Activated naive CD8-positive, alpha-beta T cell treated with anti-CD3 and anti-CD28 coated beads for 36 hours (primary cell): ENCODE measurements at regions not wholly inside any gene's neighbourhood (a gene's known extent, or its start where the extent isn't known, plus 50 kb on each side); places are given as distances from the start of the nearest gene placed in this dataset.
"Not testable (repeated sequence)": the region's sequence is repeated elsewhere in the genome, so short reads cannot be mapped to it uniquely, and the experiment has no call there.

ENCODE experiments used
- DNase-seq: peaks from one replicate; pipeline ENCODE4 v3.0.0; 2021
- H3K27ac Mint-ChIP-seq: one replicate; pipeline ENCODE4 v1.8.0; 2022; ENCODE audit warnings: mild to moderate bottlenecking, moderate library complexity, mixed read lengths
- H3K27me3 Mint-ChIP-seq: one replicate; pipeline ENCODE4 v1.8.0; 2022; ENCODE audit warnings: mild to moderate bottlenecking, mixed read lengths
- H3K36me3 Mint-ChIP-seq: one replicate; pipeline ENCODE4 v1.8.0; 2021; ENCODE audit warnings: mild to moderate bottlenecking, mixed read lengths
- H3K4me1 Mint-ChIP-seq: one replicate; pipeline ENCODE4 v1.8.0; 2021; ENCODE audit warnings: mixed read lengths
- H3K4me3 Mint-ChIP-seq: one replicate; pipeline ENCODE4 v1.8.0; 2022; ENCODE audit warnings: mild to moderate bottlenecking, moderate library complexity, mixed read lengths
- H3K9me3 Mint-ChIP-seq: one replicate; pipeline ENCODE4 v1.8.0; 2022; ENCODE audit warnings: mixed read lengths

DNA sequence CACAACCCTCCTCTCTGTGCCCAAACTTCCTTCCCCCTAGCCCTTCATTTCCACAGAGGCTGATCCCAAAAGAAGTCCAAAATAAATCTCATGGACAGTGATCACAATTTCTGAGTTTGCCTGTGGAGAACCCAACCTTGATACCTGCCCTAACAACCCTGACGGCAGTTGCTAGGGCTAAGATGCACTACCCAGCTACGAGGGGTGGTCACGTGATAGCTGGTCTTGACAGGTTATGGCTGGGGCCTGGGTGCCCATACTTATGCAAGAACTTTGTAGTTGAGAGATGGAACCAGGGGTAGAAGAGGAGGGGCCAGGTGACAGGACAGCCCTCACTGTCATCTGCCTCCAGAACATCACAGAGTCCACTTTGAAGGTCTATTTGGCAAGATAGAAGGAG lies 147.9 kb downstream of the AKAIN1 start:
- Mint-ChIP-seq H3K36me3 (no peaks in the 10 kb centered on the region), H3K9me3 (no peaks in the 10 kb centered on the region), H3K4me1 (no peaks in the 10 kb centered on the region), H3K4me3 (no peak overlapping the region), H3K27ac (no peak overlapping the region), H3K27me3 (no peaks in the 10 kb centered on the region)
- no peak for DNase-seq

DNA sequence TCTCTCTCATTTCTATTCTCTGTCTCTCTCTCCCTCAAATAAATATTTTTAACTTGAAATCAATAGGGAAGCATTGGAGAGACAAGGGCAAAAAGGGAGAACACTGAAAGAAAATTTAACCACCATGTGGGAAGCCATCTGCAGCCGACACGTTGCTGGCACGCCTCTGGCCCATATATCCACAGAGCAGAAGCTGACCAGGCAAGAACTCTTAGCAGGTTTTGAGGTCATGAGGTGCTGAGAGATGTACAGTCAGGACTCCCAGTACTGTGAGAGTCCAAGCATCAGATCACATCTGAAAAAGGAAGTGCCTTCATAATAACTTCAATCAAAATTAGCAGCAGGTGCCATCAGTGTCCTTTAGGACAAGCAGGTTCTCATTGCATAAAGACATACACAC lies 156.6 kb downstream of the AKAIN1 start:
- peaks cover 5% of the 10 kb centered on the region for H3K27me3 Mint-ChIP-seq
- H3K4me3 Mint-ChIP-seq, result no peak overlapping the region
- no peak for DNase-seq
- H3K9me3 Mint-ChIP-seq, result no peaks in the 10 kb centered on the region
- H3K4me1 Mint-ChIP-seq, result no peaks in the 10 kb centered on the region
- H3K27ac Mint-ChIP-seq, result no peak overlapping the region
- H3K36me3 Mint-ChIP-seq, result no peaks in the 10 kb centered on the region

DNA sequence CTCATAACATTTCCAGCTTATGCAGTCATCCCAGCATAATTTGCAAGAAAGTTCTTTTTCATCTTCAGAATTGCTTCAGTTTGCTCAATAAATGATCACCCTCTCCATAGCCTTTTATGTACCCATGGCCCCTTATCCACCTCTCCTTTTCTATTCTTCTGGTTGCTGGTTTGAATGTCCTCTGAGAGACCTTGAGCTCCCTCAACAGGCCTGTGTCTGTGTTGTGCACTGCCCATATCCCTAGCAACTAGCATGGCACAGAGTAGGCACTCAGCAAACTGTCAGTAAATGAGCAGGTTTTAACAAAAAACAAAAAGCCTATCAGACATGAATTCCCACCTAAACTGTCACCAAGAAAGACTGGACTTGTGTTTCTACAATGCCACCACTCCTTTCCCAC lies 160.5 kb downstream of the AKAIN1 start:
- Mint-ChIP-seq H3K27ac (no peak overlapping the region), H3K9me3 (peaks cover 7% of the 10 kb centered on the region)
- no peak for DNase-seq

DNA sequence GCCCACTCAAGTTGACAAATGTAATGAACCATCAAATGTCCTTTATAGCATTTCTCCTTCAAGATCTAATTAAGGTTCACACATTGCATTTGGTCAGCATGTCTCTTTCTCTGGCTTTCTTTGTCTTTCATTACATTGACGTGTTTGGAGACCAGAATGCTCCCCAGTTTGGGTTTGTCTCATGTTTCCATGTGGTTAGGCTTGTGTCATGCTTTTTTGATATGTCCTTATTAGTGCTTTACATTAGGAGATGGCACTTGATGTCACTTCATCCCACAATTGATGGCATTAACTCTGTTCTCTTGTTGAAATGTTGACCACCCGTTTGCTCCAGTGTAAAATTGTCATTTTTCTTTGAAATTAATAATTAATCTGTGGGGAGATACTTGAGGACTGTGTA lies 165.8 kb downstream of the AKAIN1 start:
- H3K36me3 Mint-ChIP-seq, result no peaks in the 10 kb centered on the region
- no peaks in the 10 kb centered on the region for H3K4me1 Mint-ChIP-seq
- peaks cover 9% of the 10 kb centered on the region for H3K9me3 Mint-ChIP-seq
- peaks cover 9% of the 10 kb centered on the region for H3K27me3 Mint-ChIP-seq
- no peak overlapping the region for H3K27ac Mint-ChIP-seq
- no peak overlapping the region for H3K4me3 Mint-ChIP-seq
- no peak for DNase-seq

More for the DNA sequence above, 160.5 kb downstream of the AKAIN1 start:
- no peak overlapping the region for H3K4me3 Mint-ChIP-seq
- no peaks in the 10 kb centered on the region for H3K4me1 Mint-ChIP-seq
- H3K27me3 Mint-ChIP-seq, result peaks cover 13% of the 10 kb centered on the region
- H3K36me3 Mint-ChIP-seq, result no peaks in the 10 kb centered on the region

DNA sequence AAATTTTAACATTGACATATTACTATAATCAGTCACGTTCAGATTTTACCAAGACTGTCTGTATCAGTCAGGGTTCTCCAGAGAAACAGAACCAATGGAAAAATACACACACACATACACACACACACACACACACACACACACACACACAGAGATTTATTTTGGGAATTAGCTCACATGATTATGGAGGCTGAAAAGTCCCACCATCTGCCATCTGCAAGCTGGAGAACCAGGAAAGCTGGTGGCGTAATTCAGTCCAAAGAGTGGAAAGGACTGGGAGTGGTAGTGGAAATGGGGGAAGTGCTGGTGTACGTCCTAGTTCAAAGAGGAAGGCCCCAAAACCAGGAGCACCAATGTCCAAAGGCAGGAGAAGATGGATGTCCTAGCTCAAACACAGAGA lies 166.4 kb downstream of the AKAIN1 start:
- peaks cover 9% of the 10 kb centered on the region for H3K9me3 Mint-ChIP-seq
- no peaks in the 10 kb centered on the region for H3K4me1 Mint-ChIP-seq
- H3K4me3 Mint-ChIP-seq, result no peak overlapping the region
- no peak for DNase-seq
- no peak overlapping the region for H3K27ac Mint-ChIP-seq
- H3K27me3 Mint-ChIP-seq, result peaks cover 8% of the 10 kb centered on the region
- no peaks in the 10 kb centered on the region for H3K36me3 Mint-ChIP-seq

DNA sequence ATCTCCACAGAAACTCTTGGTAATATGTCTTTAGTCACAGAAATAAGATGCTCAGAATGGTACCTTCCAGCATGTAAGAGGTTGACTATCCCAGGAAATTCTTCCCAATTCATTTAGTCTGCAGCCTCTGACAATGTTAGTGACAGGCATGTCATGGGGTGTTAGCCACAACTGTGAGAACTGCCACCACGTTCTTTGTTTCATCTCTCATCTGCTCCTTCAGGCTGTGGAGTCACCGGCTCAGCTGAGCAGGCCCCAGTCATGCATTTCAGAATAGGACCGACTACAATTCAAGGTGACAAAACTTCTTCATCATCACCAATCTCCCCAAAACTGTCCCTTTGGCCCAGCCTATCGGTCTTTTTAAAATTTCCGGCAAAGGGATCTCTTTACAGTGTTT lies 167.5 kb downstream of the AKAIN1 start:
- Mint-ChIP-seq H3K4me3 (no peak overlapping the region), H3K27ac (no peak overlapping the region), H3K27me3 (peaks cover 12% of the 10 kb centered on the region), H3K36me3 (no peaks in the 10 kb centered on the region), H3K4me1 (no peaks in the 10 kb centered on the region), H3K9me3 (peaks cover 9% of the 10 kb centered on the region)
- DNase-seq, result no peak

- Mint-ChIP-seq H3K27ac (no peak overlapping the region), H3K4me3 (no peak overlapping the region), H3K4me1 (no peaks in the 10 kb centered on the region), H3K27me3 (peaks cover 9% of the 10 kb centered on the region), H3K9me3 (peaks cover 2% of the 10 kb centered on the region), H3K36me3 (no peaks in the 10 kb centered on the region)
- DNase-seq, result no peak
Measured at GRCh38 chr18:5024741-5025140, 172.3 kb downstream of the AKAIN1 start.

DNA sequence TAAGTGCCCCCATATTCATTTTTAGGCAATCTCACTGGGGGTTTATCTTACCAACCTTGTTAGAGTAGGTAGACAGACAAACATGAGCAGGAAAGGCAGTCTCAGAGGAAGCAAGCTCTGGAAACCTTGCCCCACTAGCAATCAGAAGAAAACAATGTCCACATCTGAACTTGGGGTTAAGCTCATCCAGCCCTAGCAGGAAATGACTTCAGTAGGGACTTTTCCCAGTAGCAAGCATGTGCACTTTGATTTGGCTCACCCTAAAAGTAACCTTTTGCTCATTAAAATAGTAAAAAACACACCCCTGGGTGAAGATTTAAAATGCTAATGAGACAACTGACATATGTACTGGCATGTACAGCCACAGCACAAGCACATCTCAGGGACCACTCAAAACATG lies 175.5 kb downstream of the AKAIN1 start:
- no peak overlapping the region for H3K4me3 Mint-ChIP-seq
- no peak overlapping the region for H3K27ac Mint-ChIP-seq
- no peaks in the 10 kb centered on the region for H3K4me1 Mint-ChIP-seq
- H3K9me3 Mint-ChIP-seq, result no peaks in the 10 kb centered on the region
- no peaks in the 10 kb centered on the region for H3K36me3 Mint-ChIP-seq
- DNase-seq, result no peak
- peaks cover 9% of the 10 kb centered on the region for H3K27me3 Mint-ChIP-seq

DNA sequence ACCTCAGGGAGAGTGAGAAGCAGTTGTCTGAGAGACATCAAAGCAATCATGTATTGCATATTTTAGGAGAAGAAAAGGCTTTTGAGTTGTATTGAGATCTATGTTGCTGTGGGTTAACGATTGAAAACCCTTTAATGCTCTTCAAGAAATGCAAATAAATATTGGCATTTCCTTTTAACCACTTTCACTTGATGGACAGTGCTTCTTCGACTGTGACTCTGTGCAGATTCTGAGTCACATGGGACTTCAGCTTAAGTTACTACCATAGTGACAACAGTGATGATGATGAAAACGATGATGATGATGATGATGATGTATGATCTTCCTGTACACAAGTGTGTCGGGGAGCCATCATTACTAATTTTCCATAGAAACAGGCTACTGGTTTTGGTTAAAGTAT lies 181.8 kb downstream of the AKAIN1 start:
- no peak for DNase-seq
- Mint-ChIP-seq H3K27me3 (no peaks in the 10 kb centered on the region), H3K36me3 (no peaks in the 10 kb centered on the region), H3K4me1 (no peaks in the 10 kb centered on the region), H3K27ac (no peak overlapping the region), H3K4me3 (no peak overlapping the region), H3K9me3 (peaks cover 3% of the 10 kb centered on the region)

DNA sequence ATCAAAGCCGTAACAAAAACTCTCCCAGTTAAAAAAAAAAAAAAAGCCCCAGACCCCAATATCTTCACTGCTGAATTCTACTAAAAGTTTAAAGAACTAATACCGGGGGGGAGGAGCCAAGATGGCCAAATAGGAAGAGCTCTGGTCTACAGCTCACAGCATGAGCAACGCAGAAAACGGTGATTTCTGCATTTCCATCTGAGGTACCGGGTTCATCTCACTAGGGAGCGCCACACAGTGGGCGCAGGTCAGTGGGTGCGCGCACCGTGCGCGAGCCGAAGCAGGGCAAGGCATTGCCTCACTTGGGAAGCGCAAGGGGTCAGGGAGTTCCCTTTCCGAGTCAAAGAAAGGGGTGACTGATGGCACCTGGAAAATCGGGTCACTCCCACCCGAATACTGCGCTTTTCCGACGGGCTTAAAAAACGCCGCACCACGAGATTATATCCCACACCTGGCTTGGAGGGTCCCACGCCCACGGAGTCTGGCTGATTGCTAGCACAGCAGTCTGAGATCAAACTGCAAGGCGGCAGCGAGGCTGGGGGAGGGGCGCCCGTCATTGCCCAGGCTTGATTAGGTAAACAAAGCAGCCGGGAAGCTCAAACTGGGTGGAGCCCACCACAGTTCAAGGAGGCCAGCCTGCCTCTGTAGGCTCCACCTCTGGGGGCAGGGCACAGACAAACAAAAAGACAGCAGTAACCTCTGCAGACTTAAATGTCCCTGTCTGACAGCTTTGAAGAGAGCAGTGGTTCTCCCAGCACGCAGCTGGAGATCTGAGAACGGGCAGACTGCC lies 192.8 kb downstream of the AKAIN1 start:
- H3K27ac Mint-ChIP-seq, H3K4me3 Mint-ChIP-seq, H3K4me1 Mint-ChIP-seq, H3K36me3 Mint-ChIP-seq, H3K9me3 Mint-ChIP-seq, DNase-seq: not testable (repeated sequence)
- peaks cover 30% of the 10 kb centered on the region for H3K27me3 Mint-ChIP-seq

DNA sequence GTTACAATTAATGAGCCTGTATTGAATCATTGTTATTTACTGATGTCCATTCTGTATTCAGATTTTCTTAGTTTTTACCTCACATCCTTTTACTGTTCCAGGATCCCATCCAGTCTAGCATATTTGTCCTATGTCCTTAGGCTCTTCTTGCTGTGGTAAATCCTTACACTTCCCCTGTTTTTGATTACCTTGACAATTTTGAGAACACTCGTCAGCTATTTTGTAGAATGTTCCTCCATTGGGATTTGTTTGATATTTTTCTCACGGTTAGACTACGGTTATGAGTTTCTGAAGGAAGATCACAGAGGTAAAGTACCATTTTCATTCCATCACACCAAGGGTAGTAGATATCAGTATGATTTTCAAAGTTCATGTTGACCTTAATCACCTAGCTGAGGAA lies 202.3 kb downstream of the AKAIN1 start:
- DNase-seq, result no peak
- H3K27ac Mint-ChIP-seq, result no peak overlapping the region
- H3K36me3 Mint-ChIP-seq, result no peaks in the 10 kb centered on the region
- H3K27me3 Mint-ChIP-seq, result peaks cover 14% of the 10 kb centered on the region
- peaks cover 8% of the 10 kb centered on the region for H3K9me3 Mint-ChIP-seq
- no peak overlapping the region for H3K4me3 Mint-ChIP-seq
- H3K4me1 Mint-ChIP-seq, result no peaks in the 10 kb centered on the region

DNA sequence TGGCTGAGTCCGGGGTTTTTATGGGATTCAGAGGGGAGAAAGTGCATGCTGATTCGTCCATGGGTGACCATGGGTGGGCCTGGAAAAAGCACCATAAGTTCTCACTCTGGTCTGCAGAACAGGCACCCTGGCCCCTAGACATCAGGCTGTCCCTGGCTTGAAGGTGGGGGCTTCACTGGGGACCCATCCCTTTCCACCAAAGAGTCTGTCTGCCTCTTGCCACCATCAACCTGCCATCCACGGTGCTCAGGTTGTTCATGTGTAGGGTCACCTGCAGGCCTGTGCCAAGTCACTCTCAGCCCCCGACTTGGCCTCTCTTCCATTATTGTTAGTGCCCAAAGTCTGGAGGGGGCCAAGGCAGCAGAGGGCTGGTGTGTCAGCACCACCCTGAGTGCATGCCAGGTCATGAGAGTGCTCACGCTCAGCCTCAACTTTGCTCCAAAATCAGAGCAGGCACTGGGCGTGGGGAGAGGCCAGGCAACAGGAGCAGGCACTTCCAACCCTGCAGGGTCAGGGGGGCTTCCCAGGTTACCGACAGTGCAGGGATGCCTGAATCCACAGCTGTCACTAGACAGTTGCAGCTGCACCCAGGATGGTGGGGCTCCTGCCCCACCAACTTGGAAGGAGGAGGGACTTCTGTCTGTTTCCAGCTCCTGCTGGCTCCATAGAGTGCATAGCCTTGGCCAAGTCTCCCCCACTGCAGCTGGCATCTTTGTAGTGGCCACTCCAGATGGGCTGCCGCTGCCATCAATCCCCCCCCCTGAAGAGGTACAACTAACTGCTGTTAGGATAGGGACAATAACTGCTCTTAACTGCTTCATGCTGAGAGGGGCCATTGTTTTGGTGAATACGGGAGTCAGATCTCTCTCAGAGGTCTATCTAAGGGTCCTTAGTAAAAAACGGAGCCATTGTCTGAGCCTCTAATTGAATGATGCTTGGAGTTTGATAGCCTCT lies 209.3 kb downstream of the AKAIN1 start:
- Mint-ChIP-seq H3K4me1 (no peaks in the 10 kb centered on the region), H3K9me3 (peaks cover 11% of the 10 kb centered on the region), H3K36me3 (no peaks in the 10 kb centered on the region), H3K27ac (no peak overlapping the region), H3K27me3 (no peaks in the 10 kb centered on the region), H3K4me3 (no peak overlapping the region)
- no peak for DNase-seq

- Mint-ChIP-seq H3K27ac (no peak overlapping the region), H3K4me3 (no peak overlapping the region), H3K9me3 (peaks cover 9% of the 10 kb centered on the region), H3K4me1 (no peaks in the 10 kb centered on the region), H3K27me3 (no peaks in the 10 kb centered on the region), H3K36me3 (no peaks in the 10 kb centered on the region)
- DNase-seq, result no peak
Measured at GRCh38 chr18:4986677-4987076, 210.4 kb downstream of the AKAIN1 start.

GRCh38 chr18:4986066-4986465 lies 211.0 kb downstream of the AKAIN1 start:
- H3K27ac Mint-ChIP-seq, result no peak overlapping the region
- H3K4me3 Mint-ChIP-seq, result no peak overlapping the region
- no peaks in the 10 kb centered on the region for H3K27me3 Mint-ChIP-seq
- no peak for DNase-seq
- H3K36me3 Mint-ChIP-seq, result no peaks in the 10 kb centered on the region
- peaks cover 10% of the 10 kb centered on the region for H3K9me3 Mint-ChIP-seq
- H3K4me1 Mint-ChIP-seq, result no peaks in the 10 kb centered on the region

DNA sequence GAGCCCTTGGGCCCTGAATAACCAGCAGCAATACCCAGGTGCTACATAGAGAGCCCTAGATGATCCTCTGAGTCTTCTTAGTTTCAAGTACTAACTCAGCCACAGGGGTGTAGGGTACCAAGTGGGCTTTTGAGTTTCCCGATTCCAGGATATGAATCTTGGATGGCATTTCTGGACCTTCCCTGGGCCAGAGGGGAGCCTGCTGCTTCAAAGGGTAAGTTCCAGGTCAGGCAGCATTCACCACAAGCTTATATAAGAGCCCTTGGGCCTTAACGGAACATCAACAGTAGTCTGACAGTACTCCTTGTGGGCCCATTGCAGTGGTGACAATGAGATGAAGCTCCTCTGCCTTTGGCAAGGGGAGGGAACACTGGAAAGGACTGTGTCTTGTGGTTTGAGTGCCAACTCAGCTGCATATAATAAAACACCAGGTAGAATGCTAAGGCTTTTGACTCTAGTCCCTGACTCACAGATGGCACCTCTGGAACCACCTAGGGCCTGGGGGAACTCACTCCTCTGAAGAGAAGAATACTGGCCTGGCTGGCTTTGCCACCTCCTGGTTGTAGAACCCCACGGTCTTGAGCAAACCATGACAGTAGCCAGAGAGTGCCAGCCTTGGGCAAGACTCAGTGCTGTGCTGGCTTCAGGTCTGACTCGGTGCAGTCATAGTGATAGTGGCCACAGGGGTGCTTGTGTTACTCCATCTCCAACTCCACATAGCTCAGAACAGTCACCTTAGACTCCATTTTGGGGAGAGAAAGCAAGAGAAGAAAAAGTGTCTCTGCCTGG lies 235.7 kb downstream of the AKAIN1 start:
- DNase-seq, result no peak
- H3K36me3 Mint-ChIP-seq, result no peaks in the 10 kb centered on the region
- H3K27me3 Mint-ChIP-seq, result no peaks in the 10 kb centered on the region
- H3K4me1 Mint-ChIP-seq, result no peaks in the 10 kb centered on the region
- no peak overlapping the region for H3K4me3 Mint-ChIP-seq
- H3K9me3 Mint-ChIP-seq, result peaks cover 5% of the 10 kb centered on the region
- H3K27ac Mint-ChIP-seq, result no peak overlapping the region
